Activated CD4-positive, alpha-beta T cell treated with anti-CD3 and anti-CD28 coated beads, Interleukin-2, amount 10 ng/mL, durations not matched to agents 24 days and 14 days (primary cell): ENCODE measurements at regions not wholly inside any gene's neighbourhood (a gene's known extent, or its start where the extent isn't known, plus 50 kb on each side); places are given as distances from the start of the nearest gene placed in this dataset.

Experiments used
- DNase-seq: peaks from one replicate; pipeline ENCODE4 v3.0.0; 2022
- H3K27ac Mint-ChIP-seq: one replicate; pipeline ENCODE4 v1.8.0; 2022; ENCODE audit warnings: mild to moderate bottlenecking, mixed read lengths
- H3K27me3 Mint-ChIP-seq: one replicate; pipeline ENCODE4 v1.8.0; 2022; ENCODE audit warnings: mixed read lengths
- H3K36me3 Mint-ChIP-seq: one replicate; pipeline ENCODE4 v1.8.0; 2022; ENCODE audit warnings: low read depth, mild to moderate bottlenecking, mixed read lengths
- H3K4me1 Mint-ChIP-seq: one replicate; pipeline ENCODE4 v1.8.0; 2021; ENCODE audit warnings: mixed read lengths
- H3K4me3 Mint-ChIP-seq: one replicate; pipeline ENCODE4 v1.8.0; 2022; ENCODE audit warnings: mild to moderate bottlenecking, moderate library complexity, mixed read lengths
- H3K9me3 Mint-ChIP-seq: one replicate; pipeline ENCODE4 v1.8.0; 2021; ENCODE audit warnings: mixed read lengths
- intact Hi-C: fragments of 100-400 bp; cut with micrococcal nuclease; formaldehyde crosslinking; loops from one replicate; pipeline ENCODE4 v1.15.1; 2023

DNA sequence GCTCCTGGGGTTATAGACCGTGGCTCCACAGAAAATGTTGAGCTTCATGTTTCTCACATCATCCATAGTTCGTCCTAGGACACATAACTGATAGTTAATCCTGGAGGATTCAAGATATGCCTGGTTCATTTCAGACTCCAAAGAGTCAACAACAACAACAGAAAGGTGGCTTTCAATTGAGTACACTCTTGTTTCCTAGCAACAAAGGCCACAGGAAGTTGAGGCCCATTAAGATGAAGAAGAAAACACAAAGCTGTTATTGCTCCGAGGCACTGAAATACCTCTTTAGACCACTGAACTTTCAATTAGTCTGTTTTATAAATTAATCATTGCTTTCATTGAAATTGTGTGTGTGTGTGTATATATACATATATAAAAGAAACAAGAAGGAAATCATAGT lies 154.5 kb downstream of the YIPF5 start:
- intact Hi-C loops, result no loop called here
- DNase-seq, result no peak
- peaks cover 7% of the 10 kb centered on the region for H3K9me3 Mint-ChIP-seq
- peaks cover 2% of the 10 kb centered on the region for H3K27me3 Mint-ChIP-seq
- H3K36me3 Mint-ChIP-seq, result no peaks in the 10 kb centered on the region
- no peaks in the 10 kb centered on the region for H3K4me1 Mint-ChIP-seq
- no peak overlapping the region for H3K27ac Mint-ChIP-seq
- H3K4me3 Mint-ChIP-seq, result no peak overlapping the region

DNA sequence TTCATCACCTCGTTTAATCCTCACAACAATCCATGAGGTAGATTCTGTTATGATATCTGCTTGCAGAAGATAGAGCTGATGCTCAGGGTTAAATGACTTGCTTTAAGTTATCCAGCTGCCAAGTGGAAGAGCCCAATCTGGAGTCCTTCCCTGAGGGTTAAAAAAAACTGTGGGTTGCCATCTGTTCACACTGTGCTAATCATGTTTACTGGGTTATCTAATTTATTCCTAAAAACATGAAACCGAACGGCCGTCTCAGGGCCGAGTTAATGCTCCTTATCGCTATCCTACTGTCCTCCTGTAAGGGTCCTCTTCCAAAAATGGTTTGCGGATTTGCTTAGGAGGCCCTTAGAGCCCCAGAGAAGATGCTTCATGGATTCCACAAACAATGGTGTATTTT lies 153.3 kb downstream of the YIPF5 start:
- Mint-ChIP-seq H3K4me1 (no peaks in the 10 kb centered on the region), H3K9me3 (peaks cover 7% of the 10 kb centered on the region), H3K36me3 (no peaks in the 10 kb centered on the region), H3K27me3 (peaks cover 2% of the 10 kb centered on the region), H3K27ac (no peak overlapping the region), H3K4me3 (no peak overlapping the region)
- intact Hi-C loops, result no loop called here
- no peak for DNase-seq

DNA sequence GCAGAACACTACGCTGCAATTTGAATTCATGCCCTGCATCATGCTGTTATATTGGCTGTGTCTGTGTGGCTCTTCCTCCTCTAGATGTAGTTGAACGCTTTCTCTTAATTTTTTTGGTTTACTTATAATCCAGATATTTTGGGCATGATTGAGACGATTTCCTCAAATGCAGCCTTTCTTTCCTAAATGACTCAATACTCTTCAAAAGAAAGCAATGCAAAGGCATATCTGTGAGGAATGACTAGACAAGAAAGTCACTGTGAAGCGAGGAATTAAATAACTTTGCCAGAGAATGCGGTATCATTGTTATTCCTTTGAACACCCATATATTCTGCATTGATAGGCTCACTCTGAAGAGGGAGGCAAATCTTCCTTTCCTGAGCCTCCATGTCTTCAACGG lies 152.8 kb downstream of the YIPF5 start:
- H3K9me3 Mint-ChIP-seq, result peaks cover 7% of the 10 kb centered on the region

DNA sequence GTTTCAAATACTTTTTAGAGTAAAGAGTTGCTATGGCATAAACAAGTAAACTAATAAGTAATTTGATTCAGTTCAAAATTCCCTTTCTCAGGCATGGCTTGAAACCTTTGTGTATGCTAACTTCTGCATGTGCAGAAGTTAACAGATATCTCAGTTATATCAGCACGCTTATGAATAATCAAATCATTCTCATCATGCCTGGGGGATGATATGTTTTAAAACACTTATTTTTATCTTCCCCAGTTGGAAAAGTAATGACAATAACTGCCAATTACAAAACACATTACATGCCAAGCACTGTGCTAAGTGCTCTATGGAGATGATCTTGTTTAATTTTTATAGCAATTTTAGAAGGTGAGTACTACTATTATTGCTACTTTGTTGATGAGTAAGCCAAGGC lies 146.4 kb downstream of the YIPF5 start:
- H3K27me3 Mint-ChIP-seq, result peaks cover 2% of the 10 kb centered on the region
- DNase-seq, result no peak
- intact Hi-C loops, result no loop called here
- H3K4me1 Mint-ChIP-seq, result no peaks in the 10 kb centered on the region
- no peak overlapping the region for H3K4me3 Mint-ChIP-seq
- H3K27ac Mint-ChIP-seq, result no peak overlapping the region
- H3K9me3 Mint-ChIP-seq, result no peaks in the 10 kb centered on the region
- H3K36me3 Mint-ChIP-seq, result no peaks in the 10 kb centered on the region

More for the DNA sequence above, 152.8 kb downstream of the YIPF5 start:
- no peak overlapping the region for H3K4me3 Mint-ChIP-seq
- H3K27me3 Mint-ChIP-seq, result peaks cover 2% of the 10 kb centered on the region
- H3K27ac Mint-ChIP-seq, result no peak overlapping the region
- H3K4me1 Mint-ChIP-seq, result no peaks in the 10 kb centered on the region
- no peaks in the 10 kb centered on the region for H3K36me3 Mint-ChIP-seq
- no peak for DNase-seq
- intact Hi-C loops, result no loop called here

DNA sequence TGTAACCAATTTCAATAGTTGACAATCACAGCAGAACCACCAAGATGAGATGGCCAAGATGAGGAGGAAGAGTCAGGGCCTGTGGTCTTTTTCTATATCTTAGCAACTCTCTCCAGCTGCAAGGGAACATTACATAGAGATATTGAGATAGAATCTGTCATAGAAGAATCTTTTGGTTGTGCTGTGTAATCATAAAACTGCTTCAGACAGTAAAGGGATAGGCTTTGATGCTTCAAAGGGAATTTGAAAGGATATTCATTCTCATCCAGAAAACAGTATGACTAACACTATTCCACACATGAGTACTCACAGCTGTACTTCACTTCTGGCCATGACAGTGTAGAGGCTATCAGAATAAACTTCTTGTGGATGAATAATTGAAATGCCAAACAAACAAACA lies 145.9 kb downstream of the YIPF5 start:
- intact Hi-C loops, result no loop called here
- Mint-ChIP-seq H3K9me3 (no peaks in the 10 kb centered on the region), H3K27ac (no peak overlapping the region), H3K27me3 (peaks cover 2% of the 10 kb centered on the region), H3K4me3 (no peak overlapping the region), H3K4me1 (no peaks in the 10 kb centered on the region), H3K36me3 (no peaks in the 10 kb centered on the region)
- no peak for DNase-seq

DNA sequence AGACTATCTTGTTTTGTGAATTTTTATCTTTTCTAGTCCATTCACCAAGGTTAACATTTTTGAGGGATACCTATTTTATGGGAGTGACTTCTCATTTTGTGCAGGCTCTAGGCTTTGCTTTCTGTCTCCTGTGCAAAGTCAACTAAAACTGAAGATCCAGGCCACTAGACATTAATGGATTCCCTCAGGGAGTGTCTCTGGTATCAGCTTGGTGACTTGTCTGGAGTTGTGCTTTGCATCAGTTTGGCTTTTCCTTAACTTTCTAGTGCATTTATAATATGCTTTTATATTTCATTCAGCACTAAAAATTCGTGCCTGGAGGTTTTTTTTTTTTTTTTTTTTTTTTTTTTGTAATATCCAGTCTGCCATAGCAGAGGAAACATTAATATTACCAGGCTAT lies 144.2 kb downstream of the YIPF5 start:
- Mint-ChIP-seq H3K4me3 (no peak overlapping the region), H3K27ac (no peak overlapping the region), H3K9me3 (no peaks in the 10 kb centered on the region), H3K27me3 (peaks cover 6% of the 10 kb centered on the region), H3K36me3 (no peaks in the 10 kb centered on the region), H3K4me1 (no peaks in the 10 kb centered on the region)
- no peak for DNase-seq
- intact Hi-C loops, result no loop called here

DNA sequence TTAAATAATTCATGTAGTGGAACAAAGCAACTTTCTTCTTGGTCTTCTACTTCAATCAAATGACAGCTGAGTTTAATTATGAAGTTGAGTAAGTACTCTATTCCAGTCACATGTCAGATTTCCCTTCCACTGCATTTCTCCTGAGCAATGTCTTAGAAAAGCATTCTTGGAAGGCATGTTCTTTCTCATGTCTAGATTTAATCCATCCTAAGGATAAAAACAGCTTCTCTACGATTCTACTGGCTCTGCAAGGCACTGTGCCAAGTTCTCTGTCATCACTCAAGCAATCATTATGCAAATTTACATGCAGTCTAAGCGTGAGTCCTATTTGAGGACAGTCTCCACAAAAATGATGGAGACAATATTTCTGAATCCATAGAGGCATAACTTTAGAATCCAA lies 142.4 kb downstream of the YIPF5 start:
- no peaks in the 10 kb centered on the region for H3K4me1 Mint-ChIP-seq
- H3K9me3 Mint-ChIP-seq, result no peaks in the 10 kb centered on the region
- intact Hi-C loops, result no loop called here
- H3K27me3 Mint-ChIP-seq, result peaks cover 10% of the 10 kb centered on the region
- H3K36me3 Mint-ChIP-seq, result no peaks in the 10 kb centered on the region
- H3K4me3 Mint-ChIP-seq, result no peak overlapping the region
- DNase-seq, result no peak
- no peak overlapping the region for H3K27ac Mint-ChIP-seq

DNA sequence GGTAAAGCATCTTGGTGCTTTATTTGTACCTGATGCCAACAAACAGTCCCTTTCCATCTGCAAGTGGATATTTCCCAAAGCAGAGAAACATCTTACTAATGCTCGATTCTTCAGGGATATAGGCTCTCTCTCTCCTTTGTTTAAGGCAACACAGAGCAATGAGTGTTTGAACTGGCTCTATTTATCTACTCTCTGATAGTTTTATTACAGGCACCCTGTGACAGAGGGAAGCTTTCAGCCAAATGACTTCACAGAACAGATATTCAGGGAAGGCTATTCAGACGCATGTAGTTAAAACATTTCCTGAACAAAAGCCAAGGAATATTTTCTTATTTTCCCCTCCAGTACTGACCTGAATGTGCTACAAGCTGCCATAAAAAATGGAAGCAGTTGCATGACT lies 141.8 kb downstream of the YIPF5 start:
- no peaks in the 10 kb centered on the region for H3K36me3 Mint-ChIP-seq
- no peaks in the 10 kb centered on the region for H3K9me3 Mint-ChIP-seq
- no peak for DNase-seq
- no peak overlapping the region for H3K4me3 Mint-ChIP-seq
- intact Hi-C loops, result no loop called here
- no peaks in the 10 kb centered on the region for H3K4me1 Mint-ChIP-seq
- no peak overlapping the region for H3K27ac Mint-ChIP-seq
- peaks cover 10% of the 10 kb centered on the region for H3K27me3 Mint-ChIP-seq

DNA sequence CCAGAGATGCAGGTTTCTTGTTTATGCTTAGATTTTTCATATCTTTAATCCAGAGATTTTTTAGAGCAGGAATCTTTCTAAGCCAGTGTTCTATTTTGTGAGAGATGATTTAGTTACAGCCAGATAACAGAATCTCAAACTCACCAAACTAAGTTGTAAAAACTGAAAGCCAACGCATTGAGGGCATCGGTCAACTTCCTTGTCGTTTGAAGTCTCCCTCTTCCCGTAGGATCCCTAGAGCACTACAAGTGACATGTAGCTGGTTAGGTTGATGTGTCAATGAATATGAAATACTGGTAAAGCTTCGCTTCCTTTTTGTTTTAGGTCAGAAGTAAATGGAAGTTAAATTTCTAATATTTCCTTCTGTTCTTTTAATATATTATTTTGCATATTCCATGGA lies 139.6 kb downstream of the YIPF5 start:
- DNase-seq, result no peak
- Mint-ChIP-seq H3K4me1 (no peaks in the 10 kb centered on the region), H3K27ac (no peak overlapping the region), H3K9me3 (no peaks in the 10 kb centered on the region), H3K4me3 (no peak overlapping the region), H3K36me3 (no peaks in the 10 kb centered on the region), H3K27me3 (peaks cover 8% of the 10 kb centered on the region)
- intact Hi-C loops, result no loop called here

DNA sequence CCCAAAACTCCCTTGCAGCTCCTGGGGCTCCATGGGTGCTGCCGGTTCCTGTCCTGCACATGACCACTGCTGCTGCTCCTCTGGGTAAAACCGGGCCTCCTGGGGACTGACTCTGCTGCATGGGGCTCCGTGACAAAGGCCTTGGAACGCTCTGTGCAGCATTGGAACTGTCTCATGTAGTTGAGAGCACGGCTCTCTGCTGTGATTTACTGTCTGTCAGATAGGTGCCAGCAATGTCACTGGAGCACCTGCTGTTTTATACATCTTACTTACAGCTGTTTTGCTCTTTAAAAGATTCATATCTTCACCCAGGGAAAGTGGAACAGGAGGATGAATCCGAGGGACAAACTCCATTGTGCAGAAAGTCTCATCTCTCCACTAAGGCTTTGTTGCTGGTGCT lies 138.1 kb downstream of the YIPF5 start:
- intact Hi-C loops, result no loop called here
- no peak for DNase-seq
- Mint-ChIP-seq H3K27me3 (peaks cover 8% of the 10 kb centered on the region), H3K36me3 (no peaks in the 10 kb centered on the region), H3K9me3 (no peaks in the 10 kb centered on the region), H3K4me3 (no peak overlapping the region), H3K4me1 (no peaks in the 10 kb centered on the region), H3K27ac (no peak overlapping the region)

DNA sequence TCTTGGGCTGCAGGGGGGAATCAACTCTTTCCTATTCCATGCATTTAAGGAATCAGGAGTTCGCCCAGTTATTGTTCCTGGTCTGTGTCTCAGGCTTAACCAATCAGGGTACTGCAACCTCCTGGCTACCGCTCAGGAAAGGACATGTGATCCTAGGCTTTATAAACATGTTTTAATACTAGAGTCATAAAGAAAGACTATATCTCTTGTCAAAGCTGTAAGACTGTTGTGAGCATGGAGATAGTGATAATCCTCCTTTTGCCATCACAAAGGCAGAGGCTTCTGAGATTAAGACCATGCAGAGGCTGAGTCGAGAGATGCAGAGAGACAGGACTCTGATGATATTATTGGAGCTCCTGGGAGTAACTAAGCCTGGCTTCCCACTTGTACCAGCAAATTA lies 137.0 kb downstream of the YIPF5 start:
- H3K4me3 Mint-ChIP-seq, result no peak overlapping the region
- H3K27me3 Mint-ChIP-seq, result peaks cover 8% of the 10 kb centered on the region
- H3K36me3 Mint-ChIP-seq, result no peaks in the 10 kb centered on the region
- no peak overlapping the region for H3K27ac Mint-ChIP-seq
- no peaks in the 10 kb centered on the region for H3K4me1 Mint-ChIP-seq
- intact Hi-C loops, result no loop called here
- DNase-seq, result no peak
- no peaks in the 10 kb centered on the region for H3K9me3 Mint-ChIP-seq

DNA sequence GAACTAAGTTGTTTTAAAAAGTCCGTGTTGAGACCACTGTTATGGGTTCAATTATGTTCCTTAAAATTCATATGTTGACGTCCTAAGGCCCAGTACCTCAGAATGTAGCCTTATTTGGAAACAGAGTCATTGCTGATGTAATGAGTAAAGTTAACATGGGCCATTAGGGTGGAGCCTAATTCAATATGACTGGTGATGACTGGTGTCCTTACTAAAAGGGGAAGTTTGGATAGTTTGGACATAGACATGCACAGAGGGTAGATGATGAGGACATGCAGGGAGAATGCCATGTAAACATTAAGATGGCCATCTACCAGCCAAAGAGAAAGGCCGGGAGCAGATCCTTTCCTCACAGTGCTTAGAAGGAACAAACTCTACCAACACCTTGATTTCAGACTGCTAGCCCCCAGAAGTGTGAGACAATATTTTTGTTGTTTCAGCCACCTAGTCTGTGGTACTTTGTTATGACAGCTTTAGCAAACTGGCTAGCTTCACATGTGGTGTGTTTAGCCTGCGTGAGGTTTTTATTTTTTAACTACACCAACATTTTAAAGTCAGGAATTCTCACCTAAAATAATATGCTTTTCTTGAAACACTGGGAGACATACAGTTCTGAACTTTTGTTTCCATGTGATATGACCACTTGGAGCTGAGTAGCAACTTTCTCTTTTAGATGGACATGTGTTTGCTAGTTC lies 135.3 kb downstream of the YIPF5 start:
- H3K27me3 Mint-ChIP-seq, result peaks cover 8% of the 10 kb centered on the region
- H3K36me3 Mint-ChIP-seq, result no peaks in the 10 kb centered on the region
- no peak overlapping the region for H3K27ac Mint-ChIP-seq
- no peak overlapping the region for H3K4me3 Mint-ChIP-seq
- no peaks in the 10 kb centered on the region for H3K4me1 Mint-ChIP-seq
- intact Hi-C loops, result no loop called here
- H3K9me3 Mint-ChIP-seq, result no peaks in the 10 kb centered on the region
- DNase-seq, result no peak

DNA sequence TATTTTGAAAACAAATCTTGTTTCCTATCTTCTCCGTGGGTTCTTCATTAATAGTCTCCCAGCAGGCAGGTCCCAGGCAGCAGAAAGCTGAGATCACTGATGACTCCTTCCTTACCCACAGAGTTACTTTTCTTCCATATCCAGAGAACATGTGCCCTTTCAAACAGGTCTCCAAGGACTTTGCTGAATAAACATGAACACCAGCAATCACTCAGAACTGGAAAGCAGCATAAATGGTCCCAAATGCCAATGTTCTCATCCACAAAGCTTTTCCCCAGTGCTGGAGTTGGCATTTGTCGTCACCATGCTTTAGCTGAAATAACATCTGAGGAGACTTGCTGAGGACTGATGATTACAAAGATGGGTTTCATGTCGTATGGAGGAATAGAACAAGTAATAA lies 134.0 kb downstream of the YIPF5 start:
- H3K27me3 Mint-ChIP-seq, result peaks cover 3% of the 10 kb centered on the region
- no peak overlapping the region for H3K27ac Mint-ChIP-seq
- no peaks in the 10 kb centered on the region for H3K36me3 Mint-ChIP-seq
- H3K9me3 Mint-ChIP-seq, result no peaks in the 10 kb centered on the region
- intact Hi-C loops, result no loop called here
- H3K4me3 Mint-ChIP-seq, result no peak overlapping the region
- H3K4me1 Mint-ChIP-seq, result no peaks in the 10 kb centered on the region
- DNase-seq, result no peak

DNA sequence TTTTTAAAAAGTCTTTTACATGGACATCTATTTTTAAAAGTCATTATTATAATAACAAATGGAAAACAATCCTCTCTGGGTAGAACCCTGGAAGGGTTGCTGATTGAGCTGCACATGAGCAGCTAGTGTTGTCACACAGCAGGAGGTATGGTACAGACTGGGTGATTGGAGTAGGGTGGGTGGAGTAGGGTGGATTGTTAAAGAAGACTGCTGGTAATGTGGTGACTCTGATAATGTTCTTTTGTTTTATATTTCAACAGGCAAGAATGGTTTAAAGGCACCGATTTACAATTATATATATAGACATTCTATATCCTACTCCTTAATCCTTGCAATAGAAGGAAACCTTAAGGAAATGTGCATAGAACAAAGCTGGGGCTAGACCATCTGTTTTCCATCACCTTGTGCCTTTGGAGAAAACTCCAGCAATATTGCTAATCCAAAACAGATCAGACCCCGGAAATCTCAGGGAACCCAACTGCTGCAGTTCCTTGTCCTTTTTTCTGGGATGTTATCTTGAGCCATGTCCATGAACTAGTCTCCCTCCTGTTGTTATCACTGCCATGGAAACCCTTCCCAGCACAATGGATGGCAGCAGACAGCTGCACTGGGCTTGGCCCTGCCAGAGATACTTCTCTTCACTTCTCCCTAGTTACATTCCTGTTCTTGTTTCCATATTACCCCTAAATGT lies 129.7 kb downstream of the YIPF5 start:
- Mint-ChIP-seq H3K27ac (no peak overlapping the region), H3K4me1 (no peaks in the 10 kb centered on the region), H3K9me3 (no peaks in the 10 kb centered on the region), H3K36me3 (no peaks in the 10 kb centered on the region), H3K27me3 (peaks cover 2% of the 10 kb centered on the region), H3K4me3 (no peak overlapping the region)
- DNase-seq, result no peak
- intact Hi-C loops, result no loop called here

DNA sequence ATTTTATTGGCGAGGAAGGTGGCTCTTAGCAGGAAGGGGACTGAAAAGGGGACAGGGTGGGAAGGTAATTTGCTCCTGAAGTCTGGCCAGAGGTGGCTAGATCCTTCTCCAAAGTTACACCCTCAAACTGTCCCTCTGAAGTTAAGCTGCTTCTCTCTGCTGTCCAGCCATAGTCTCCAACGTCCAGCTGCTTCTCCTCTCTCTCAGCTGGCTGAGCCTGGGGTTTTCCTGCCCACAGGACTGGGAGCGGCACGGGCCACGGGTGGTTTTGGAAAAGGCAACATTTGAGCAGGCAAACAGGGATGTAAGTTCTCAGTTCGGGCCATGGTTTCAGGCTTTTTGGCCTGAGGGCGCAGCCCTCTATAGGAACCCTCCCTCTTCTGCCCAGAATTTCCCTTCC lies 128.3 kb downstream of the YIPF5 start:
- Mint-ChIP-seq H3K4me3 (no peak overlapping the region), H3K9me3 (no peaks in the 10 kb centered on the region), H3K4me1 (no peaks in the 10 kb centered on the region), H3K36me3 (no peaks in the 10 kb centered on the region), H3K27me3 (peaks cover 2% of the 10 kb centered on the region), H3K27ac (no peak overlapping the region)
- intact Hi-C loops, result no loop called here
- no peak for DNase-seq
